ENCODE measurements at regions not wholly inside any gene's neighbourhood (a gene's known extent, or its start where the extent isn't known, plus 50 kb on each side); places are given as distances from the start of the nearest gene placed in this dataset.

DNA sequence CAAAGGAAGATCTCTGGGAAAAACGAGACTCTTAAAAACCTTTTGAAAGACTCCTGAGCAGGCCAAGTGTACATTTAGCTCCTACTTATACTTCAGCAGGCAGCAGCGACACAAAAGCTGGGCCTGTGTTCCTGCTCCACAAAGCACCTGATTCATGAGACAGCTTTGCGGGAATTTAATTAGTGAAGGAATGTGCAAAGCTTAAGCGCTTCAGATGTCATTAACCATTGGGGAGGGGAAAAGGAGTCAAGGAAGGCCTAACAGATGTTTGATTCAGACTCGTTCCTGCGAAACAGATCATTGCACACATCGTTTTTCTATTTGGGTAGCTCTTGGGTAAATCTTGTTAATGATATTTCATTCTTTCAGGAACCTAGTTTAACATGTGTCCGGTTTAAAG, 125.9 kb downstream of the MAIP1 start:
- TF ChIP-seq, protein P1, sequence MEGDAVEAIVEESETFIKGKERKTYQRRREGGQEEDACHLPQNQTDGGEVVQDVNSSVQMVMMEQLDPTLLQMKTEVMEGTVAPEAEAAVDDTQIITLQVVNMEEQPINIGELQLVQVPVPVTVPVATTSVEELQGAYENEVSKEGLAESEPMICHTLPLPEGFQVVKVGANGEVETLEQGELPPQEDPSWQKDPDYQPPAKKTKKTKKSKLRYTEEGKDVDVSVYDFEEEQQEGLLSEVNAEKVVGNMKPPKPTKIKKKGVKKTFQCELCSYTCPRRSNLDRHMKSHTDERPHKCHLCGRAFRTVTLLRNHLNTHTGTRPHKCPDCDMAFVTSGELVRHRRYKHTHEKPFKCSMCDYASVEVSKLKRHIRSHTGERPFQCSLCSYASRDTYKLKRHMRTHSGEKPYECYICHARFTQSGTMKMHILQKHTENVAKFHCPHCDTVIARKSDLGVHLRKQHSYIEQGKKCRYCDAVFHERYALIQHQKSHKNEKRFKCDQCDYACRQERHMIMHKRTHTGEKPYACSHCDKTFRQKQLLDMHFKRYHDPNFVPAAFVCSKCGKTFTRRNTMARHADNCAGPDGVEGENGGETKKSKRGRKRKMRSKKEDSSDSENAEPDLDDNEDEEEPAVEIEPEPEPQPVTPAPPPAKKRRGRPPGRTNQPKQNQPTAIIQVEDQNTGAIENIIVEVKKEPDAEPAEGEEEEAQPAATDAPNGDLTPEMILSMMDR (IDR thresholded peaks at IDR 0.05; ENCODE audit: control insufficient read depth, insufficient read depth, low read depth, low read length, missing control alignments), result no peak
- DNase-seq (ENCODE audit: low read depth), result no peak
- H3K4me3 ChIP-seq (ENCODE audit: control insufficient read depth, low read depth, low read length), result no peak overlapping the region

DNA sequence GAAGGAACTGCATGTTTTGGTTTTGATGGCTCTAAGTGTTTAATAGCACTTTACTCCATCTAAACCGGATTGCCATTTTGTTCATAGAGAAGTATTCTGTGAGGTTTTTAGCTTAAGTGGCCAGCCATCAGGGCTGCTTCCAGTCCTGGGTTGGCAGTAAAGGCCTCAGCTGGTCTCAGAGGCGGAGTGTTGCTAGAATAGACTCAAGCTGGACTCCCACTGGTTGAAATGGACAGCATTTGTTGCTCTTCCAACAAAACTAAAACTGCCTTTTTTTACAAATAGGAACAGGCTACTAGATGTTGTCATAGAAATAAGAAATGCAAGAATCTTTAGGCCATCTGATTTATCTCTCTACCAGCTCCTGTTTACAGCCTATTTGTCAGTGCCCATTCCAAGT, 126.4 kb downstream of the MAIP1 start:
- no peak overlapping the region for H3K4me3 ChIP-seq (ENCODE audit: control insufficient read depth, low read depth, low read length)
- TF ChIP-seq, protein P1 (IDR thresholded peaks at IDR 0.05; ENCODE audit: control insufficient read depth, insufficient read depth, low read depth, low read length, missing control alignments), result no peak
- DNase-seq (ENCODE audit: low read depth), result no peak

DNA sequence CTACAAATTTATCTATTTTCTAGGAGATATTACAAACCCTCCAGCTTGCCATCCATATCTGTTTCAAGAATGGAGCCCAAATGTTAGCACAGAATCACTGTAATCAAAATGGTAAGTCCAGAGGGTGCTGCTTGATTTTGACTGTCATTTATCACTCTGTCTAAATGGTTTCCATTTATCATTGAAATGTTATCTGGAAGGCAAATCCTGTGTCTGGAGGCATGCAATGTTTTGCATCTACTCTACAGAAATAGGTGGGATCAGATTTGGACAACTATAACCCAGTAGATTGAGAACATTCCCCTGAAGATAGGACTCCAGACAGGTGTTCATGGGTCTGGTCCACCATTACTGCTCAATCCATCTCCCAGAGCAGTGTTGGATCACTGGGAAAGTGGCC, 128.7 kb downstream of the MAIP1 start:
- no peak for DNase-seq (ENCODE audit: low read depth)
- H3K4me3 ChIP-seq (ENCODE audit: control insufficient read depth, low read depth, low read length), result no peak overlapping the region
- TF ChIP-seq, protein P1 (IDR thresholded peaks at IDR 0.05; ENCODE audit: control insufficient read depth, insufficient read depth, low read depth, low read length, missing control alignments), result no peak

DNA sequence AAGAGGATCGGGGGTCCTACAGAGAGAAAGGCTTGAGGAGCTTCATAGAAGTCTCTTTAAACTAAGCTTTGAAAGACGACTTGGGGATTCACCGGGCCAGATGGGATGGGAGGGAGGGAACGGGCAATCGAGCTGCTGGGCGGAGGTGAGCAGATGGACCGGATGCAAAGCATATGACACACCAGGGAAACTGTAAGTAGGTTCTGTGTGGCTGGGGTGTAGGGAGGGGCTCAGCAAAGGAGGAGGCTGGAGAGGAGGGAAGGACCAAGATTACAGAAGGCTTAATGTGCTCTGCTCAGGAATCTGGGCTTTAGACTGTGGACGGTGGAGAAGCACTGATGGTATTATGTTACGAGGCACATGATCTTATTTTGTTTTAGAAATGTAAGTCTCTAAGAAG, 131.5 kb downstream of the MAIP1 start:
- no peak overlapping the region for H3K4me3 ChIP-seq (ENCODE audit: control insufficient read depth, low read depth, low read length)
- TF ChIP-seq, protein P1 (IDR thresholded peaks at IDR 0.05; ENCODE audit: control insufficient read depth, insufficient read depth, low read depth, low read length, missing control alignments), result no peak
- no peak for DNase-seq (ENCODE audit: low read depth)

DNA sequence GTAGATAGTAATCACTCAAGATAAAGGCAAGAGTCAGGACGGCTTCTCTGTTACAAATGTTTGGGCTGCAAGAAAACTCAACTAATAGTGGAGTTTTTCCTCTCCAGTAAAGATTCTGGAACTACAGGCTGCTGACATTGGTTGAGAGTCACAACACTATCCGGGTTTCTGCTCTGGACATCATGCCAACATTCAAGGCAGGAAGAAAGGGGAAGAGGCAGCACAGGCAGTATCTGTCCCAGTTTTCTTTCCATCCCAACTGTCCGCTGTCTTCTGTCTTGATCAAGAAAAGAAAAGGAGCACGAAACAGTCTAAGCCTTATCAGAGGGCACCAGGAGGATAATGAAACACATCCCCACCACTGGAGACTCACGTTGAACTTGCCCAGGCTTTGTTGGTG, 132.1 kb downstream of the MAIP1 start:
- H3K4me3 ChIP-seq (ENCODE audit: control insufficient read depth, low read depth, low read length), result no peak overlapping the region
- TF ChIP-seq, protein P1 (IDR thresholded peaks at IDR 0.05; ENCODE audit: control insufficient read depth, insufficient read depth, low read depth, low read length, missing control alignments), result no peak
- no peak for DNase-seq (ENCODE audit: low read depth)

DNA sequence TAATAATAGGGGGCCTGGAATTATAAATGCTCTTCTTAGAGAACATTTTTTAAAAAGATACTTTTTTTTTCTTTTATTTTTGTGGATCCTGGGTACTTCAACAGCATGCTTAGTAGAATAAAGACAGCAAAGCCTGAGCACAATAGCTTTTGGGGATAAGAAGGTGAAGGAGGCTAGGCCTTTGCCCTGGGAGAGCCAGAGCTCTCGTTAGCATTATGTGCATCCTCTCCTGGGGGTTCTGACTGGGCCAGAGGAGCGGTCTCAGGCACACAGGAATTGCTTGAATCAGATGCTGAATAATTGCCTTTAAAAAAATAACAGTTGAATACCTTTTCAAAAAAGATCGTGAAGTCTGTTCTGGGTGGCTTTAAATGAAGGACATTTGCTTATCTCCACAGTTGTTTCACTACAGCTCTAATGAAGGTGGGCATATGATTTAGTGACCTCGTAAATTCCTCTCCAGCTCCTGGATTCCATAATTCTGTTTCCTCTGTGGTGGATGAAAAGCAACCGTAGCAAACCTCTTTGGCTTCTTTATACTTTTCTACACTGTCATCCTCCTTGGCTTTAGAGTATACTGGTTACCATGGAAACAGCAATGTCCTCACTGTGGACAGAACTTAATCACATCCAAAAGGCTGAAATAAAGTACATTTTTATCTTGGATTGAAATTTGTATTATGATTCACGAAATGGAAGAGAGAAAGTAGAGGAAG, 133.8 kb downstream of the MAIP1 start:
- peak; percentile 24 for DNase-seq (ENCODE audit: low read depth)

More for the DNA sequence above, 133.8 kb downstream of the MAIP1 start:
- no peak overlapping the region for H3K4me3 ChIP-seq (ENCODE audit: control insufficient read depth, low read depth, low read length)
- TF ChIP-seq, protein P1 (IDR thresholded peaks at IDR 0.05; ENCODE audit: control insufficient read depth, insufficient read depth, low read depth, low read length, missing control alignments), result no peak

Measured in AG09309 (cell line).